ENCODE measurements at regions not wholly inside any gene's neighbourhood (a gene's known extent, or its start where the extent isn't known, plus 50 kb on each side); places are given as distances from the start of the nearest gene placed in this dataset.

GRCh38 chr6:1224514-1224913 lies 87.4 kb upstream of the FOXQ1 start:
- H3K9me3 ChIP-seq = no peaks in the 10 kb centered on the region
- no peaks in the 10 kb centered on the region for H3K4me1 ChIP-seq (ENCODE audit: insufficient read depth)
- TF ChIP-seq POLR2A (IDR thresholded peaks at IDR 0.05) (no peak), CTCF (IDR thresholded peaks at IDR 0.05) (no peak), EP300 (IDR thresholded peaks at IDR 0.05) (no peak)
- no peak overlapping the region for H3K4me3 ChIP-seq
- H3K27ac ChIP-seq = no peak overlapping the region
- intact Hi-C loops (cut with DNase I) = no loop called here
- H3K36me3 ChIP-seq = no peaks in the 10 kb centered on the region
- no peak for DNase-seq
- WGBS, 3 donors = 87 to 94% (median 88%) methylated on average over 2 of the region's 2 CpGs
- H3K27me3 ChIP-seq = no peaks in the 10 kb centered on the region

- no peak for DNase-seq
- H3K27me3 ChIP-seq = no peaks in the 10 kb centered on the region
- no peak for TF ChIP-seq POLR2A (IDR thresholded peaks at IDR 0.05)
- no peak for TF ChIP-seq EP300 (IDR thresholded peaks at IDR 0.05)
- no peak for TF ChIP-seq CTCF (IDR thresholded peaks at IDR 0.05)
- intact Hi-C loops (cut with DNase I) = no loop called here
- H3K4me3 ChIP-seq = no peak overlapping the region
- H3K36me3 ChIP-seq = no peaks in the 10 kb centered on the region
- WGBS, 3 donors = 51 to 60% (median 56%) methylated on average over 13 of the region's 13 CpGs
- H3K4me1 ChIP-seq (ENCODE audit: insufficient read depth) = no peaks in the 10 kb centered on the region
- H3K27ac ChIP-seq = no peak overlapping the region
- no peaks in the 10 kb centered on the region for H3K9me3 ChIP-seq
These were observed 88.9 kb upstream of the FOXQ1 start for GRCh38 chr6:1222728-1223595.

GRCh38 chr6:1217396-1217795 lies 94.5 kb upstream of the FOXQ1 start:
- no peak for DNase-seq
- TF ChIP-seq POLR2A (IDR thresholded peaks at IDR 0.05) (no peak), CTCF (IDR thresholded peaks at IDR 0.05) (no peak), EP300 (IDR thresholded peaks at IDR 0.05) (no peak)
- no peaks in the 10 kb centered on the region for H3K27me3 ChIP-seq
- WGBS, 3 donors = 72 to 87% (median 85%) methylated on average over 5 of the region's 5 CpGs
- intact Hi-C loops (cut with DNase I) = no loop called here
- H3K27ac ChIP-seq = no peak overlapping the region
- no peaks in the 10 kb centered on the region for H3K9me3 ChIP-seq
- H3K4me1 ChIP-seq (ENCODE audit: insufficient read depth) = no peaks in the 10 kb centered on the region
- H3K4me3 ChIP-seq = no peak overlapping the region
- H3K36me3 ChIP-seq = no peaks in the 10 kb centered on the region

- no peaks in the 10 kb centered on the region for H3K4me1 ChIP-seq (ENCODE audit: insufficient read depth)
- TF ChIP-seq CTCF (IDR thresholded peaks at IDR 0.05) (no peak), EP300 (IDR thresholded peaks at IDR 0.05) (no peak), POLR2A (IDR thresholded peaks at IDR 0.05) (no peak)
- no peaks in the 10 kb centered on the region for H3K36me3 ChIP-seq
- WGBS, 3 donors = 41 to 64% (median 43%) methylated on average over 6 of the region's 6 CpGs
- H3K27me3 ChIP-seq = no peaks in the 10 kb centered on the region
- intact Hi-C loops (cut with DNase I) = no loop called here
- H3K4me3 ChIP-seq = no peak overlapping the region
- no peak overlapping the region for H3K27ac ChIP-seq
- no peaks in the 10 kb centered on the region for H3K9me3 ChIP-seq
- DNase-seq = no peak
These were observed 95.4 kb upstream of the FOXQ1 start for GRCh38 chr6:1216488-1216974.

All from ovary (tissue), 7 donors.